ENCODE measurements at regions not wholly inside any gene's neighbourhood (a gene's known extent, or its start where the extent isn't known, plus 50 kb on each side); places are given as distances from the start of the nearest gene placed in this dataset.

- DNase-seq: no peak
Observed at GRCh38 chrX:14124562-14124961, 94.9 kb upstream of the GEMIN8 start.

DNA sequence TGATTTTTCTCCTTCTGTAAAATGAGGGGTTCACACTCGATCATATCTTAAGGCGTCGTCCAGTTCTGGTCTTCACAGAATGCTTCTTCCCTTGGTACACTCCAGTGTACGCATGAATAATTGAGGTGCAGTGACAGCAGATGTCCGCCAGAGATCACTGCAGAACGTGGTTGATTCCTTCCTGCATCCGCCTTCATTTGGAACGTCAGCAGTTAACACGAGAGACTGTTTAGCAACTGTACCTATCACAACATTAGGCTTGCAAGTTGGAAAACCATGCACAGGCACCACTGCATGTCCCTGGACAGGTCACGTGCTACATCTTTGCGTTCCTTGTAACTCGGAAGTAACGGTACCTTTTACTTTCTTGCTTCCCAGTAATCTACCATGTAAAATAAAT is 66.0 kb upstream of the GEMIN8 start:
- DNase-seq: no peak

- no peak for DNase-seq
Observed at GRCh38 chrX:14094191-14094590, 64.5 kb upstream of the GEMIN8 start.

DNA sequence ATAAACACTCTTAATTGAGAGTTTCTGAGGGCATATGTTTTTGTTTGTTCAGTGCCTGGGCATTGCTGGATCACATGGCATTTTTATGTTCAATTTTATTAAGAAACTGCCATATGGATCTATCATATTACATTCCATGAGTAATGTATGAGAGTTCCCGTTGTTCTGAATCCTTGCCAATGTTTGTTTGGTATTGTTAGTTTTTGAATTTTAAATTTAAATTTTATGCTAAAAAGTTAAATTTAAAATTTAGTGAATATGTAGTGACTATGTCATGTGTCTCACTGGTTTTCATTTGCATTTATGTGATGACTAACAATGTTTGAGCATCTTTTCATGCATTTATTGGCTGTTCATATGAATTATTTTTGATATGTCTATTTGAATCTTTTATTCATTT is 54.8 kb upstream of the GEMIN8 start:
- DNase-seq: no peak

DNA sequence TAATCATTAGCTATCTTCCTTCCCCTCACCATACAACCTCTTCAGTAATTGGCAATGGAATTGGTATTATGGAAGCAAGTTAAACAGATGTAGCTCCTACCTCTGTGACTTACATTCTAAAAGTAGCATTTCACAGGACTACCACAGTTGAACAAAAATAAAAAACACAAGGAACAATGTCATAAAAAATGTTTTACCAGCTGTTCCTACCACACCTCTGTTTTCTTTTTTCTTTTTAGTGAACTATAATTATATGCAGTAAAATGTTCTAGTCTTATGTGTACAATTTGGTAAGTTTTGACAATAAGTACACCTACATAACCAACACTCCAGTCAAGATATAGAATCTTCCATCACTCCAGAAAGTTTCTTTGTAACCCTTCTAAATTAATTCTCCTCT is 54.1 kb upstream of the GEMIN8 start:
- no peak for DNase-seq

GRCh38 chrX:14079891-14080430 is 50.3 kb upstream of the GEMIN8 start:
- no peak for DNase-seq
